ENCODE measurements at regions not wholly inside any gene's neighbourhood (a gene's known extent, or its start where the extent isn't known, plus 50 kb on each side); places are given as distances from the start of the nearest gene placed in this dataset.

- no peak for TF ChIP-seq PHF8 (IDR thresholded peaks at IDR 0.05; ENCODE audit: borderline replicate concordance, low read depth)
- no peak for TF ChIP-seq POLR2AphosphoS2 (conservative IDR thresholded peaks at IDR 0.05; ENCODE audit: low read length)
- no peak for TF ChIP-seq FOSL2 (IDR thresholded peaks at IDR 0.05)
- no peak for TF ChIP-seq FOSL2 (CRISPR knock-in tag; IDR thresholded peaks at IDR 0.05)
- TF ChIP-seq CBX2 (IDR thresholded peaks at IDR 0.05; ENCODE audit: borderline replicate concordance, low read depth) = no peak
- no peak for TF ChIP-seq NPAS2 (CRISPR knock-in tag; IDR thresholded peaks at IDR 0.05; ENCODE audit: borderline replicate concordance)
- TF ChIP-seq FOSB (CRISPR knock-in tag; IDR thresholded peaks at IDR 0.05) = no peak
- TF ChIP-seq CEBPB (IDR thresholded peaks at IDR 0.05) = no peak
- FAIRE-seq (no peak), DNase-seq (ENCODE audit: low read depth in 1 of 2, low spot score in 1 of 2) (no peak), ATAC-seq (no peak)
- Histone ChIP-seq H3K27ac (no peak overlapping the region), H3K4me3 (no peak overlapping the region), H3K4me2 (no peak overlapping the region), H3K9me3 (no peaks in the 10 kb centered on the region), H3K4me1 (no peaks in the 10 kb centered on the region)
- 60% methylated on average over 14 of the region's 14 CpGs for WGBS (ENCODE audit: missing lambda C conversion rate)
- CTCF ChIA-PET = no interaction called here
- POLR2A ChIA-PET = no interaction called here
Measured at GRCh38 chr9:135187365-135187764, 99.9 kb downstream of the OLFM1 start.

- ChIA-PET POLR2A (no interaction called here), CTCF (interaction anchor here (0.6 to 1.1 kb wide), 2 partner anchors 223 to 746 kb away, joined by 3 to 4 read pairs; no protein-coding TSS in a partner anchor)
- Histone ChIP-seq H3K4me1 (no peaks in the 10 kb centered on the region), H3K27ac (no peak overlapping the region), H3K9me3 (no peaks in the 10 kb centered on the region), H3K4me2 (no peak overlapping the region), H3K4me3 (no peak overlapping the region)
- no peak for DNase-seq (ENCODE audit: low read depth in 1 of 2, low spot score in 1 of 2)
- no peak for ATAC-seq
- TF ChIP-seq HOXB13 (CRISPR knock-in tag; IDR thresholded peaks at IDR 0.05; ENCODE audit: low read depth) = no peak
- FAIRE-seq = no peak
- 72% methylated on average over 7 of the region's 9 CpGs for WGBS (ENCODE audit: missing lambda C conversion rate)
Measured at GRCh38 chr9:135188681-135189151, 101.2 kb downstream of the OLFM1 start.

- no peak for DNase-seq (ENCODE audit: low read depth in 1 of 2, low spot score in 1 of 2)
- Histone ChIP-seq H3K4me1 (no peaks in the 10 kb centered on the region), H3K4me2 (no peak overlapping the region), H3K4me3 (no peak overlapping the region), H3K27ac (no peak overlapping the region), H3K9me3 (no peaks in the 10 kb centered on the region)
- ChIA-PET POLR2A (no interaction called here), CTCF (interaction anchor here (0.9 kb wide), 1 partner anchor 1447 kb away, joined by 4 read pairs; no protein-coding TSS in a partner anchor)
- ATAC-seq = no peak
- TF ChIP-seq BCL3 (IDR thresholded peaks at IDR 0.05) (no peak), HEYL (CRISPR knock-in tag; IDR thresholded peaks at IDR 0.05) (no peak)
- TF ChIP-seq, protein P1, sequence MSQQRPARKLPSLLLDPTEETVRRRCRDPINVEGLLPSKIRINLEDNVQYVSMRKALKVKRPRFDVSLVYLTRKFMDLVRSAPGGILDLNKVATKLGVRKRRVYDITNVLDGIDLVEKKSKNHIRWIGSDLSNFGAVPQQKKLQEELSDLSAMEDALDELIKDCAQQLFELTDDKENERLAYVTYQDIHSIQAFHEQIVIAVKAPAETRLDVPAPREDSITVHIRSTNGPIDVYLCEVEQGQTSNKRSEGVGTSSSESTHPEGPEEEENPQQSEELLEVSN (IDR thresholded peaks at IDR 0.05; ENCODE audit: borderline replicate concordance, low read depth) = no peak
- 43% methylated on average over 4 of the region's 5 CpGs for WGBS (ENCODE audit: missing lambda C conversion rate)
- no peak for FAIRE-seq
Measured at GRCh38 chr9:135189497-135189896, 102.0 kb downstream of the OLFM1 start.

GRCh38 chr9:135190789-135191577 lies 103.5 kb downstream of the OLFM1 start:
- Histone ChIP-seq H3K4me1 (no peaks in the 10 kb centered on the region), H3K4me3 (no peak overlapping the region), H3K27ac (no peak overlapping the region), H3K4me2 (no peak overlapping the region), H3K9me3 (no peaks in the 10 kb centered on the region)
- POLR2A ChIA-PET = no interaction called here
- DNase-seq (ENCODE audit: low read depth in 1 of 2, low spot score in 1 of 2) (no peak), ATAC-seq (no peak), FAIRE-seq (no peak)
- CTCF ChIA-PET = interaction anchor here (1.2 to 1.3 kb wide), 2 partner anchors 36 to 48 kb away, joined by 3 read pairs; no protein-coding TSS in a partner anchor
- WGBS (ENCODE audit: missing lambda C conversion rate) = 41% methylated on average over 17 of the region's 18 CpGs
- TF ChIP-seq CBX2 (IDR thresholded peaks at IDR 0.05; ENCODE audit: borderline replicate concordance, low read depth) (no peak), ESRRA (IDR thresholded peaks at IDR 0.05; ENCODE audit: borderline replicate concordance, low read length) (no peak), ZFP36 (IDR thresholded peaks at IDR 0.05; ENCODE audit: borderline replicate concordance, partially characterized antibody) (no peak), CHD2 (IDR thresholded peaks at IDR 0.05; ENCODE audit: low read length, partially characterized antibody) (no peak), GATA3 (IDR thresholded peaks at IDR 0.05; ENCODE audit: borderline replicate concordance) (no peak), BCL3 (IDR thresholded peaks at IDR 0.05) (no peak), HOXA7 (CRISPR knock-in tag; IDR thresholded peaks at IDR 0.05) (no peak), FOXS1 (CRISPR knock-in tag; IDR thresholded peaks at IDR 0.05) (no peak), MYC (IDR thresholded peaks at IDR 0.05; ENCODE audit: borderline replicate concordance, low read length) (no peak), RARB (CRISPR knock-in tag; IDR thresholded peaks at IDR 0.05) (no peak)
- TF ChIP-seq, protein P2, sequence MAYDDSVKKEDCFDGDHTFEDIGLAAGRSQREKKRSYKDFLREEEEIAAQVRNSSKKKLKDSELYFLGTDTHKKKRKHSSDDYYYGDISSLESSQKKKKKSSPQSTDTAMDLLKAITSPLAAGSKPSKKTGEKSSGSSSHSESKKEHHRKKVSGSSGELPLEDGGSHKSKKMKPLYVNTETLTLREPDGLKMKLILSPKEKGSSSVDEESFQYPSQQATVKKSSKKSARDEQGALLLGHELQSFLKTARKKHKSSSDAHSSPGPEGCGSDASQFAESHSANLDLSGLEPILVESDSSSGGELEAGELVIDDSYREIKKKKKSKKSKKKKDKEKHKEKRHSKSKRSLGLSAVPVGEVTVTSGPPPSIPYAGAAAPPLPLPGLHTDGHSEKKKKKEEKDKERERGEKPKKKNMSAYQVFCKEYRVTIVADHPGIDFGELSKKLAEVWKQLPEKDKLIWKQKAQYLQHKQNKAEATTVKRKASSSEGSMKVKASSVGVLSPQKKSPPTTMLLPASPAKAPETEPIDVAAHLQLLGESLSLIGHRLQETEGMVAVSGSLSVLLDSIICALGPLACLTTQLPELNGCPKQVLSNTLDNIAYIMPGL (CRISPR knock-in tag; IDR thresholded peaks at IDR 0.05; ENCODE audit: borderline replicate concordance) = no peak

Data from A549 (cell line).